HG02870 (cell line): ENCODE measurements at regions not wholly inside any gene's neighbourhood (a gene's known extent, or its start where the extent isn't known, plus 50 kb on each side); places are given as distances from the start of the nearest gene placed in this dataset.
"Not testable (repeated sequence)": the region's sequence is repeated elsewhere in the genome, so short reads cannot be mapped to it uniquely, and the experiment has no call there.

Source experiments
- ATAC-seq: cut with Tn5 transposase; IDR thresholded peaks from one replicate; pipeline ENCODE4 v1.9.1; 2021; ENCODE audit warnings: mild to moderate bottlenecking, moderate library complexity; ENCODE audit not compliant: unreplicated experiment

DNA sequence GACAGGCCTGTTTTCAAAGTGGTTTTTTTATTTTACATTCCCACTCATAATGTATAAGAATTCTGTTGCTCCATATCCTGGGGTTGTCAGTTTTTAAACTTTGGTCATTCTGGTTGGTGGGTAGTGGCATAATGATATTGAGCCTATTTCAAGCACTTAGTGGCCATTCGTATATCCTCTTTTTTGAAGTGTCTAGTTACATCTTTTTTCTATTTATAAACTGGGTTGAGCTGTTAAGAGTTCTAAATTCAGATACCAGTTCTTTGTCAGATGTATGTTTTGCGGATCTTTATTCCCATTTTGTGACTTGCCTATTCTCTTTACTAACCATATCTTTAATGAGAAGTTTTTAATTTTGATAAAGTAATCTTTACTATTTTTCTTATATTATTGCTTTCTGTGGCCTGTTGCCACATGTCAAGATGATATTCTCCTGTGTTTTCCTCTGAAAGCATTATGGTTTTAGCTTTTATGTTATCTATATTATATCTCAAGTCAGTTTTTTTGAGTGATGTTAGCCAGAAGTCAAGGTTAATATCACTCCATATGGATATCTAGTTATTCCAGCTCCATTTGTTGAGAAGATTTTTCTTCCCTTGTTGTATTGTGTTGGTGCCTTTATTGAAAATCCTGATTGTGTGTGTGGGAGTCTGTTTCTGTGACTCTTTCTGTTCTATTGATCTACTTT is 110.9 kb downstream of the FHIP1A start:
- ATAC-seq: no peak

DNA sequence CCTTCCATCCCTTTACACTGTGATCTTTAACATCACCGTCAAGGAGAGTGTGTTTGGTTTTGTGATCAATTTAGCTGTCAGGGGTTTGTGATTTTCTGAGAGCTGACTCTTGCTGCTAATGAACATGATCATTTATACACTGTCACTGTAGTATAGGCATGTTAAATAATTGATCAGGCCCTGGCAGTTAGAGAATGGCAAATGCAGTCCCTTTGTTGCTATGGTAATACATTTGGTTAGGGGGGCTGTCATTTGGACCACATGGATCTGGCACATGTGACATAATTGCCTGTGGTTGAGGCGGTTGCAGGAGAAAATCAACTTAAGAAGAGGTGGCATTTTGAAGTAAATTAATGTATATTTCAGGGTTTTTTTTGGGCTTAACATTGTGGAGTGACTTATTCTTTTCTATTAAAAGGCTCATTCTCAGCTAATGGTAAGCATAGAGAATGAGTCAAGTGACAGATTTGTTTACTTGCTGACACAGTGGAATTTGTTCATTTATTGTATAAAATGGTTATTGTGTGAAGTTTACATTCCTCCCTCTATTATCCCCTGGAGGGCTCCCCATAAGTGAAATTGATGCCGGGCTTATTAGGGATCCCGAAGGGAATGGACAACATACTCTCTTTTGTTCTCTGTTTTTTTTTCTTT is 114.0 kb downstream of the FHIP1A start:
- ATAC-seq: no peak

DNA sequence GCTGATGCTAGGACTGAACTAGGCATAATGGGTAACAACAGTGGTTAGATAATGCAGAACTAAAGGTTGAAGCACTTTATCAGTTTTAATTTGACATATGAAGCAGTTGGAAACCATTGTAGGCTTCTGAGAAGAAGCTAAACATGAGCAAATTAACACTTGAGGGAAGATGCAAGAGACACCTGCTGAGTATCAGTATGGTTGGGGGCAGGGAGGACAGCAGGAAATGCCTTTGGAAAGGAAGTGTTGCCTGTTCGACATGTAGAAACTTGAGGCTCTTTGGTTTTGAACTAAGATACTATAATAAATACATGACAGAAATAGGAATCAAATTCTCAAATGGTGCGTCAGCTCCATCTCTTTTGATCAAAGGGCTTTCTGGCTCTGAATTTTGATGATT is 115.6 kb downstream of the FHIP1A start:
- ATAC-seq: no peak

DNA sequence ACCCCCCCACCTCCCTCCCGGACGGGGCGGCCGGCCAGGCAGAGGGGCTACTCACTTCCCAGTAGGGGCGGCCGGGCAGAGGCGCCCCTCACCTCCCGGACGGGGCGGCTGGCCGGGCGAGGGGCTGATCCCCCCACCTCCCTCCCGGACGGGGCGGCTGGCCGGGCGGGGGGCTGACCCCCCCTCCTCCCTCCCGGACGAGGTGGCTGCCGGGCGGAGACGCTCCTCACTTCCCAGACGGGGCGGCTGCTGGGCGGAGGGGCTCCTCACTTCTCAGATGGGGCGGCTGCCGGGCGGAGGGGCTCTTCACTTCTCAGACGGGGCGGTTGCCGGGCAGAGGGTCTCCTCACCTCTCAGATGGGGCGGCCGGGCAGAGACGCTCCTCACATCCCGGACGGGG is 117.5 kb downstream of the FHIP1A start:
- not testable (repeated sequence) for ATAC-seq

DNA sequence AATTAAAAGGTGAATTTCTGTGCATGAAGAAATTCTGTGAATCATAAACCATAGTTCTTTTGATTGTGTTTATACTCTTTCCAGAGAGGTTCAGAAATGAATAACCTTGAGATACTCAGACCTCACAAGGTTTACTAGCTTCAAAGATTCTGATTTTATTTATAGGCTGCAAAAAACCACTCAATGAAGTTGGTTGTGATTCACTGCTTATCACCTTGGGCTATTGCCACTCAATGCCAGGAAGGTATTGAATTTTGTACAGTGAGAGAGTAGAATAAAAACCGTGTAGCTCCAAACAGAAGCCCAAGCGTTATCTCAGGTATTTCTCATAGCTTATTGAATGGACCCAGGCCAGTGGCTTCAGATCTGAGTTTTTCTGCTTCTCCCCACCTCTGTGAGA is 118.7 kb downstream of the FHIP1A start:
- no peak for ATAC-seq

DNA sequence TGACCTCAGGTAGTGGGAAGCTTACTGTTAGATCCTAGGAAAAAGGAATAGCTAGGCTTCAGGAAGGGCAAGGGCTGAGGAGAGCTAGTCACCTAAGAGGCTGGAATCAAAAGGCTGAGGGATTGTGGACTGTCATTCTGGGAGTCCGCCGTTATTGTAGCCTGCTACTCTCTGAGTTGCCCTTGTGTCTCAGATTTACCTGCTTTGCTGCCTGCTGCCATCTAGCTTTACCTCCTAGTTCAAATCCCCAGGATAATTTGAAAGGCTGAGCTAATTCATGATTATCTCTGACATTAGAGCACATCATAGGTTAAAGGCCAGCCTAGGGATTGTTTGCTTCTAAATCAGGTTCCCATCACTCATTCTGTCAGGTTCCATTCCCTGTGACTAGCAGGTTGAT is 120.2 kb downstream of the FHIP1A start:
- ATAC-seq: no peak

DNA sequence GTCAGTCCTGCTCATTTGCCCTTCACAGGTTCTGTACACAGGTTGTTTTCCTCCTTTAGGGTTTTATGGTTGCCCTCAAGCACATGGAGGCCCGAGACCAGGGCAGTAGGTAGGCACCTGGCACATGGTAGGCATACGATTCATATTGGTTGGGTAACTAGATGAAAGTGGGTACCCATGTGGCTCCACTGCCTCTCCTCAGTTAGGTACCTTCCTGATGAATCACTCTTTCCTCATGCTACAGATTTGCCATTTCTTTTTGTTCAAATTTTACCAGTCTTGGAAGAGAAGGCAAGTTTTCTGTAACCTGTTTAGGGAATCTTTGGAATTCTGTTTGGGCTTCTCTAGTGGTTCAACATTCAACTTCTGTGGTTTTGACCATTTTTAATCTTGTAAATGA is 121.3 kb downstream of the FHIP1A start:
- no peak for ATAC-seq

DNA sequence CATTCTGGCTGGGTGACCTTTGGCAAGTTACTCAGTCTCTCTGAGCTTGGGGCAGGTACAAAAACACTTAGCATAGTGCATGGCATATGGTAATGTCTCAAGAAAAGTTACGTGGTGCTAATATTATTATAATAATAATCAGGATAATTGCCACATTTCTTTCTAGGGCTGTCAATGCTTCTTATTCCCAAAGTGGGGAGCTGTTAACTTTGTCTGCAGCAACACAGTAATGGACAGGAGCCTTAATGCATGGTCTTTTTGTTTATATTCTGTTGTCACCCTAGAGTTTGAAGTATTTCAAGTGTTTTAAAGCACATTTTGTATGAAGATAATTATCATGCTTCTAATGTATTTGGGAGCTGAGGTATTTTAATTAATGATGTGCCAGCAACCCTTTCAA is 121.8 kb downstream of the FHIP1A start:
- ATAC-seq: no peak

DNA sequence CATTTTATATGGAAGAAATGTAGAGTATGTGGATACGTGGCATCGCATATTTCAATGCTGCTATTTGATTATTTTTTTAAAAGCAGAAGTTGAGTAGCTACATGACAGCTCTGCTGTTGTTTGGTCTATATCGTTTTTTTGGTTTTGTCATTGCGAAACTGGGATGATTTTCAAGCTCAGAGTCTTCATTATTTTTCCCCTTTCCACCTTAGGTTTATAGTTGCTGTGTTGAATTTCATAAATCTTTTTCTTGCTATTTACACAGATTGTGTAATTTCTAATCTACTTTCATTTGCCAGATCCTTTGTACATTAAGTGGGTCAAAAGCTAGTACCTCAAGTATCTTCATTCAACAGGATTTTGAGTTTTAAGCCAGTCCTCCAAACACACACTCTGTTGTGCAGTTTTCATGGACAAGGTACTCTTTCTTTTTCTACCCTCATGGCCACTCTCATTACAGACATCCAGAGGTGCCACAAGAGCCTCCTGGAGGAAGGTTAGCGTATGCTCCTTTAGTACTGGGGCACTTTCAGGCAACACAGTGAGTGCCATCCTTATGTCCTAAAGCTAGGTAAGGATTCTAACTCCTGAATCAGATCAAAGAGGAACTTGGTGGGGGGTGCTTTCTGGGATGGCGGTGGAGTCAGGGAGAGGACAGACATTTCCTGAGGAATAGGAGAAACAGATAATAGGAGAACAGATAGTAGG is 123.2 kb downstream of the FHIP1A start:
- ATAC-seq: no peak

DNA sequence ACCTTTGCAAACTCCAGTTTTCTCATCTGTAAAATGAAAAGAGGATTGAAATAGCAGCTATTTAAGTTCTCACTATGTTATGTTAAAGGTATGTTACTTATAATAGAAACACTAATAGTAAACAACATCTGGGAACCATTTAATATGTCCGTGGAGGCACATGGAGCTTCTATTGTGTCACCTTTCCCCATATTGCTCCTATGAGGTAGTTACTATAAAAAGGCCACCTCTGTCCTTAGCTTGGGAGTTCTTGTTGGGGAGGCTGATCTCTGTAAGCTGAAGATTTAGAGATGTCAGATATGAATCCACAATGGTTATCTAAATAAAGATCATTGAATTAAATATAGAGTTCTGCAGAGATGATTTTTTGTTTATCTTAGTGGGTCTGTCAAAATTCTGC is 125.2 kb downstream of the FHIP1A start:
- ATAC-seq: no peak

DNA sequence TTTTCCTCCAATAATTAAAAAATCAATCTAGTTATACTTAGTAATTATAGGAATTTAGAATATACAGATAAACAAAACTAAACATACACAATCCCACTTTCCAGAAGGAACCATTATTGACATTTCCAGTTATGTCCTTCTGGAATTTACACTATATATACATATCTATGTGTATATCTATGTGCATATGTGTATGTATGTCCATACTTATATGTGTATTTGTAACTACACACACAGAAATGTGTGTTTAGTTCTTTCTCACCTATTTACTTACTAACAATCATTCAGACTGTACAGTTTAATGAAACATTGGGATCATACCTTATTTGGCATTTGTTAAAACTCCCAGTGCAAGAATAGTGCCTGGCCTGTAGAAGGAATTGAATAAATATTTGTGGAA is 126.4 kb downstream of the FHIP1A start:
- ATAC-seq: no peak

DNA sequence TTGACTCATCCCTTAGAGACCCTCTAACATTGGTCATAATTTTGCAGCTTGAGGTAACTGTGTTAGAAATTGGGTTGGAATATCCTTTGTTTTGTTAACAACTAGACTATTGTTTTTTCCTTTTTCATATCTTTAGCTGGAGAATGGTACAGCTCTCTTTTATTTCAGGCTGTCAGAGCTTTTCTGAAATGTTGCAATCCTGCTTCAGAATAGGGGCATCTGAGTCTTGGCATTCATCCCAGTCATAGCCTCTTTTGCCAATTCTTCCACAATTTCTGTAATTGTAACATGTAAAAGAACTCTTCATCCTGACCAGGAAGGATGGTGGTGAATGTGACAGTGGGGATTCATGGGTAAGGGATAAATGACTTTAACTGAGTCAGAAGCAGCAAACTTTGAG is 128.7 kb downstream of the FHIP1A start:
- no peak for ATAC-seq

DNA sequence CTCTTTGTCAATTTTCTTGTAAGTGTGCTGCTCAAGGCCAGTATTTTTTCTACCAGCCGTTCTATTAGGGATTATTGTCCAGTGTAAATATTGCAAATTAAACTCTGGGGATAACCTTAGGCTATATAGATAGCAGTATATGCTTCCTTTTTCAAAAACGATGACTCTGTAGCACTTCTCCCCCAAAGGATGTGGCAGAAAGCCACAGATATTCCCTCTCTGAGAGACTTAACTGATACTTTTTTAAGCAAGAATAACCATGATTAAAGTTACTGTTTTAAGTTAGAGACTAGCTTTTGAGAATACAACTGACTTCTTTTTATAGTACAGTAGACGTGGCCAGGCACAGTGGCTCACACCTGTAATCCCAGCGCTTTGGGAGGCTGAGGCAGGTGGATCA is 130.0 kb downstream of the FHIP1A start:
- no peak for ATAC-seq

DNA sequence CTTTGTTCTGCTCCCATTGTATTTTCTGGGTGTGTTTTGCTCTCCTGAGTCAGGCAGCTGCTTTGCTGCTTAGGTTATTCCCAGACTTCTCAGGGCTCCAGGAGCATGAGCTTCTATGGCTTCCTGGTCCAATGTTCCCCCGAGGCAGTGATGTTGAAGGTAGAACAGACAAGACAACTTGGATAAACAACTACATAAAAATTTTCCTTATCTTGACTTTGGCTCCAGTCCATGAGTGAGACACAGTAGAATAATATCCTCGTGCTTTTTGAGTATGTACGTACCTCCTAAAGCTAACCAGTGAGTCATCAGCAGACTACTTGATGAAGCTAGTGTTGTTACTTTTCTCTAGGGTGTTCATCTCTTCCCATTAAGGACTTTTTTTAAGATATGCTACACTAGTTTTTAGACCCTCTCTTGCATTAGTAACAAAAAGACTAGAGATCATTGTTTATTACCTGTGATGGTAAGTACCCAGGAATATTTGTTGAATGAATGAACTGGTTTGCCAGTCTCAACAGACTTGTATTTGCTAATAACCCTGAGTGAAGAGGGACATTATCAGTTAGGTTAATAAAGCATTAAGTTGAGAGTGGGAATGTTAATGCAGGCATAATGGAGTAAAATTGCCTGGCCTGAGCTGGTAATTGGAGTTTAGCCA is 131.9 kb downstream of the FHIP1A start:
- ATAC-seq: no peak

DNA sequence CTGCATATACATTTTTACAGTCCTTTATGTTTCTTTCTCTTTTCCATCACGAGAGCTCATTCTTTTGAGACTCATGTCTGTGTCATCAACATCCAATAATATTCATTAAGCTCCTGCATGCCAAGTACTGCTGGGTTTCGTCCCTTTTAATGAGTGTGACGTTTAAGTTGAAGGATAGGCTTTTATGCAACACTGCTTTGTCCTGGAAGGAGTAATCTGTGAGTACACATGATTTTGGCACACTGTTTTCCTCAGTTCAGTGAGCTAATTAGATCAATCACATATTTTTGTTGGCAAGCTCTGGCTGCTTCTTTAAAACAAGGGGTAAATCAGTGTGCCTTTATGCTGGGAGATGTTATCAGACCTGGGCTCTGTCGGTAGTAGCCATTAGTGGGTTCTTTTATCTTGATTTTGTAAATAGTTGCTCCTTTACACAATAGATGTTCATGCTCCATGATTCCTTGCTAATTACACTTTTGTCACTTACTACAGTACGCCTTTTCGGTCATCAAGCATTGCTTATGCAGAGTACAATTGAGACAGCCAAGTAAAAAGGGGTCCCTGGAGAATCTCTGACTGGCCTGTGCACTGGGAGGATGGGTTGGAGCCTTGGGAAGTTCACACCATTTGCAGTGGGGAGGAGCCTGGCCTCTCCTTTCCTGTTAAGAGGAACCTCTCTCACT is 132.6 kb downstream of the FHIP1A start:
- ATAC-seq: no peak

DNA sequence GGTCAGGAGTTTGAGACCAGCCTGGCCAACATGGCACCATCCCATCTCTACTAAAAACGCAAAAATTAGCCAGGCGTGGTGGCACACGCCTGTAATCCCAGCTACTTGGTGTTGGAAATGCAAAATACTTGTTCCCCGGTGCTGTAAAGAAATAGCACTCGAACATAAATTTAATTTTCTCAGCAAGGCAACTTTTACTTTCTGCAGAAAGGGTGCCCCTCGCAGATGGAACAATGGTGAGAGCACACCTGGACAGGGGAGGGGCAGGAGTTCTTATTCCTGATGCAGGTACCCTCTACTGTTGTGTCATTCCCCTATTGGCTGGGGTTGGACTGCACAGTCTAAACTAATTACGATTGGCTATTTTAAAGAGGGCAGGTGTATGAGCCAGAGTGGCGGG is 139.7 kb downstream of the FHIP1A start:
- ATAC-seq: no peak

DNA sequence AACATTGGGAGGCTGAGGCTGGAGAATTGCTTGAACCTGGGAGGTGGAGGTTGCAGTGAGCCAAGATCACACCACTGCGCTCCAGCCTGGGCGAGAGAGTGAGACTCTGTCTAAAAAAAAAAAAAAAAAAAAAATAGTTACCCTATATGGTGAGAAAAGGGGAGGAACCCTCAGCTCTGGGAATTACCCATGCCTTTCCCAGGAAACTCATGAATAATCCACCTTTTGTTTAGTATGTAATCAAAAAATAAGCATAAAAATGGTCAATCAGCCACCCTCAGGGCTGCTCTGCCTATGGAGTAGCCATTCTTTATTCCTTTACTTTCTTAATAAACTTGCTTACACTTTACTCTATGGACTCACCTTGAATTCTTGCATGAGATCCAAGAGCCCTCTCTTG is 140.4 kb downstream of the FHIP1A start:
- not testable (repeated sequence) for ATAC-seq

DNA sequence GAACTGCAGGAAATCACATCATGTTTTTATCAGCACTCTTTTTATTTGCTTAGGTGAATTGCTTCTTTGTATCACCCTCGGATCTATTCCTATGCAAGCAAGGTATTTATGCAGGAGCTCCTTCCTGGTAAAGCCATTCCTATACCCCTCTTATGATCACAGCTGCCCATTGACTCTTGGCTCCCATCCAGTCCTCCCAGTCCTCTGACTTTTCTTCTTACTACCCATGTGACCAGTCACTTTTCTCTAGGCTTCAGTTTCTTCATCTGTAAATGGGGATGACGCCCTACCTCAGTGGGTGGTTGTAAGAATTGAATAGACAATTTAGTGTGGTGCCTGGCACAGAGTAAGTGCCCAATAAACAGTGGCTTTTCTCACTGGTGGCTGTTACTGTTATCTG is 144.9 kb downstream of the FHIP1A start:
- ATAC-seq: no peak

DNA sequence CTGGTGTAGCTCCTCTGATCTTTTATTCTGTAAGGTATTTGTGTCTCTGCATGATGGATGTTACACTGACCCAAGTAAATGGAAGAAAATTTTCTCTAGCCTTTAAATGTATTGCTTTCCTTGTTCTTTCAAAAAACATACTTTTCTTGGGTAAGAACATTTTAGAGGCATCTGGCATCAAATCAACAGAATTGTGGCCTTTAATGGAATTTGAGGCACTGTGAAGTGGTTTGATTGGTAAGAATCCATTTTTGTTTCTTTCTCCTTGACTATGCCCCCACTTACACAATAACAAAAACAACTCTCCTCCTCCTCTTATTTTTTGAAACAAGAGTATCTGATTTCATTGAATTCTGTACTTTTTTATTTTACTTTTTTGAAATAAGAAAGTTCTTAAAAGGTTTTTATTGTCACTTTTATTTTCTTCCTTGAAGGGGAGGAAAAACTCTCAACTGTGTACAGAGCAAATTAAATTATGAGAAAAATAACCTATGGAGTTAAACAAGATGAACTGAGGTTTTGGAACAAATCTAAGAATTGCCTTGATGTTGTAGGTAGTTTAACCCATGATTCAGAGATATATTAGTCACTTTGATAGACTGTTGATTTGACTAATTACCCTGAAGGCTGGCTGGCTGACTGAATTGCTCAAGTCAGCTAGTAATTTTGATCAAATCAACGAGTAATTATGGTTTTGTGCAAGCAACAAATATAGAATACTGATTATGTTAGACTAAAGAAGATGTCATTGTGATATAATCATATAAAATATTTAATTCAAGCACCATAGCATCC is 146.4 kb downstream of the FHIP1A start:
- ATAC-seq: no peak

DNA sequence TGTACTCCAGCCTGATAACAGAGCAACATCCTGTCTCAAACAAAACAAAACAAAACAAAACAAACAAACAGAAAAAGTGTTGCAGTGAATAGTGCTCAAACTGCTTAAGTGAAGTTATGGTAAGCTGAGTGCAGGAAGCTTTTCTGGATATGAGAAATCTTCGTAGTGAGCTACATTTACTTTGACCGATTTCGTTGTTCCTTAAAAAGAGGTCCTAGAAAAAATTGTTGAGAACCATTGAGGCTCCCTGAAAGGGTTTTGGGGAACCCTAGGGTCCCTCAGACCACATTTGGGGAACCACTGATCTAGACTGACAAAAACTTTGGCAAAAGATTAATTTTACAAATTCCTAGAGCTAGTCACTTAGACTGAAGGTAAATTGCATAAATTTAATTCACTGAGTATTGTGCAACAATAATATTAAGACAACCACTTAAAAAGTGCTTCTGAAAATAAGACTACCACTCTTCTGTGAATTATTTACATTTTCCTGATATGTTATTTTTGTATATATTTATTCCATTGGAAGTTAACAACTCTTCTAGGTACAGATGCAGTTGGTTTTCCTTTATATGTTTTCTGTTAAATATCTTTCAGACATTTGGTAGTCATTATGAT is 149.6 kb downstream of the FHIP1A start:
- ATAC-seq: no peak
